Anterior cingulate cortex (tissue), 58 donors: ENCODE measurements at regions not wholly inside any gene's neighbourhood (a gene's known extent, or its start where the extent isn't known, plus 50 kb on each side); places are given as distances from the start of the nearest gene placed in this dataset.
"Not testable (repeated sequence)": the region's sequence is repeated elsewhere in the genome, so short reads cannot be mapped to it uniquely, and the experiment has no call there.

Experiments used
- DNase-seq, 58 donors: peaks; one replicate each; lab custom pipeline; 2025; lab: John Stamatoyannopoulos, UW

GRCh38 chr16:52976539-52977167, 76.0 kb downstream of the CHD9NB start:
- no peak for DNase-seq

- DNase-seq = no peak
These were observed 85.0 kb downstream of the CHD9NB start for GRCh38 chr16:52967744-52968143.

GRCh38 chr16:52964290-52964689, 88.4 kb downstream of the CHD9NB start:
- no peak for DNase-seq

GRCh38 chr16:52963855-52964242, 88.8 kb downstream of the CHD9NB start:
- DNase-seq = no peak

- DNase-seq = no peak
These were observed 89.4 kb downstream of the CHD9NB start for GRCh38 chr16:52963212-52963854.

- DNase-seq = no peak
These were observed 93.7 kb downstream of the CHD9NB start for GRCh38 chr16:52958951-52959350.

- no peak for DNase-seq
These were observed 95.5 kb downstream of the CHD9NB start for GRCh38 chr16:52957199-52957598.

GRCh38 chr16:52956044-52956443, 96.7 kb downstream of the CHD9NB start:
- DNase-seq = no peak

GRCh38 chr16:52953215-52953614, 99.5 kb downstream of the CHD9NB start:
- DNase-seq = no peak

GRCh38 chr16:52948946-52949345, 103.8 kb downstream of the CHD9NB start:
- DNase-seq = no peak

- DNase-seq = no peak
These were observed 120.4 kb downstream of the CHD9NB start for GRCh38 chr16:52932321-52932720.

- no peak for DNase-seq
These were observed 123.0 kb downstream of the CHD9NB start for GRCh38 chr16:52929478-52930400.

GRCh38 chr16:52928955-52929354, 123.7 kb downstream of the CHD9NB start:
- no peak for DNase-seq

- no peak for DNase-seq
These were observed 127.6 kb downstream of the CHD9NB start for GRCh38 chr16:52925143-52925542.

GRCh38 chr16:52924162-52924561, 128.5 kb downstream of the CHD9NB start:
- no peak for DNase-seq

- no peak for DNase-seq
These were observed 131.6 kb downstream of the CHD9NB start for GRCh38 chr16:52921104-52921503.

GRCh38 chr16:52920331-52920730, 132.4 kb downstream of the CHD9NB start:
- DNase-seq = no peak

- DNase-seq = no peak
These were observed 138.3 kb downstream of the CHD9NB start for GRCh38 chr16:52914428-52914827.

GRCh38 chr16:52912565-52913173, 140.0 kb downstream of the CHD9NB start:
- DNase-seq = peak in 50 of 58 donors; percentile 2 to 78 (median 42)

- not testable (repeated sequence) for DNase-seq
These were observed 144.6 kb downstream of the CHD9NB start for GRCh38 chr16:52908057-52908456.

GRCh38 chr16:52906281-52906680, 146.4 kb downstream of the CHD9NB start:
- no peak for DNase-seq
